WTC11 (cell line): ENCODE measurements at regions not wholly inside any gene's neighbourhood (a gene's known extent, or its start where the extent isn't known, plus 50 kb on each side); places are given as distances from the start of the nearest gene placed in this dataset.

ENCODE experiments used
- ATAC-seq: fragments of 200-7000 bp; cut with Tn5 transposase; 2 replicates; pipeline ENCODE4 v1.10.0; 2021; ENCODE audit warnings: mild to moderate bottlenecking, moderate library complexity
- CTCF ChIA-PET: fragments of 300-600 bp; sonication (Branson Sonifier 250); formaldehyde crosslinking; loops from one replicate; lab custom pipeline; 2021; ENCODE audit warnings: antibody characterized with exemption; lab: Charles Lee
- POLR2A ChIA-PET: fragments of 350-600 bp; sonication (Branson Sonifier 250); formaldehyde crosslinking; loops from one replicate; lab custom pipeline; 2021; ENCODE audit warnings: antibody characterized with exemption; lab: Charles Lee
- DNase-seq: peaks from one replicate; pipeline ENCODE4 v3.0.0; 2021; ENCODE audit warnings: low spot score
- H3K27ac Mint-ChIP-seq: 2 replicates; pipeline ENCODE4 v1.8.0; 2021; ENCODE audit warnings: mixed read lengths
- H3K27me3 Mint-ChIP-seq: 2 replicates; pipeline ENCODE4 v1.8.0; 2021; ENCODE audit warnings: low read depth, mild to moderate bottlenecking, moderate library complexity, mixed read lengths
- H3K36me3 Mint-ChIP-seq: 2 replicates; pipeline ENCODE4 v1.8.0; 2021; ENCODE audit warnings: mixed read lengths
- H3K4me1 Mint-ChIP-seq: 2 replicates; pipeline ENCODE4 v1.8.0; 2022; ENCODE audit warnings: mixed read lengths
- H3K4me3 Mint-ChIP-seq: 2 replicates; pipeline ENCODE4 v1.8.0; 2021; ENCODE audit warnings: mild to moderate bottlenecking, moderate library complexity, mixed read lengths
- H3K9me3 Mint-ChIP-seq: 2 replicates; pipeline ENCODE4 v1.8.0; 2021; ENCODE audit warnings: mixed read lengths
- AFF4 ChIP-seq: sonication (generic); formaldehyde crosslinking; IDR thresholded peaks from 2 replicates; pipeline ENCODE4 v1.8.1; 2023; ENCODE audit warnings: mild to moderate bottlenecking, missing genetic modification reagents, borderline replicate concordance
- ATF2 ChIP-seq: sonication (generic); formaldehyde crosslinking; IDR thresholded peaks from 2 replicates; pipeline ENCODE4 v1.8.1; 2022; ENCODE audit warnings: low read depth, missing genetic modification reagents, borderline replicate concordance
- CREM ChIP-seq: sonication (generic); formaldehyde crosslinking; IDR thresholded peaks from 2 replicates; pipeline ENCODE4 v1.8.1; 2022; ENCODE audit warnings: mild to moderate bottlenecking, missing genetic modification reagents, moderate library complexity
- E2F4 ChIP-seq: sonication (generic); formaldehyde crosslinking; IDR thresholded peaks from 2 replicates; pipeline ENCODE4 v1.8.1; 2022; ENCODE audit warnings: low read depth, mild to moderate bottlenecking, moderate library complexity, missing genetic modification reagents, borderline replicate concordance
- ELF4 ChIP-seq: sonication (generic); formaldehyde crosslinking; IDR thresholded peaks from 2 replicates; pipeline ENCODE4 v1.8.1; 2022; ENCODE audit warnings: low read depth, mild to moderate bottlenecking, moderate library complexity, missing genetic modification reagents
- ESRRA ChIP-seq: sonication (generic); formaldehyde crosslinking; IDR thresholded peaks from 2 replicates; pipeline ENCODE4 v1.8.1; 2022; ENCODE audit warnings: mild to moderate bottlenecking, missing genetic modification reagents, borderline replicate concordance
- GABPB1 ChIP-seq: sonication (generic); formaldehyde crosslinking; IDR thresholded peaks from 2 replicates; pipeline ENCODE4 v1.8.1; 2023; ENCODE audit warnings: mild to moderate bottlenecking, missing genetic modification reagents
- GRHL2 ChIP-seq: fragments of 250-450 bp; sonication (Bioruptor Pico); IDR thresholded peaks from 2 replicates; pipeline ENCODE4 v1.8.0; 2022; ENCODE audit warnings: mild to moderate bottlenecking, moderate library complexity; ENCODE audit not compliant: insufficient replicate concordance, severe bottlenecking
- GTF2I ChIP-seq: fragments of 250-450 bp; sonication (Bioruptor Pico); conservative IDR thresholded peaks from 2 replicates; pipeline ENCODE4 v1.4.0; 2021; ENCODE audit warnings: mild to moderate bottlenecking
- IRF2 ChIP-seq: sonication (generic); formaldehyde crosslinking; IDR thresholded peaks from 2 replicates; pipeline ENCODE4 v1.8.0; 2022; ENCODE audit warnings: low read depth, missing genetic modification reagents, borderline replicate concordance
- JUN ChIP-seq: sonication (generic); formaldehyde crosslinking; IDR thresholded peaks from 2 replicates; pipeline ENCODE4 v1.8.0; 2023; ENCODE audit warnings: mild to moderate bottlenecking, missing genetic modification reagents
- MAX ChIP-seq: sonication (generic); formaldehyde crosslinking; IDR thresholded peaks from 2 replicates; pipeline ENCODE4 v1.8.0; 2022; ENCODE audit warnings: mild to moderate bottlenecking, missing genetic modification reagents
- MXD4 ChIP-seq: fragments of 250-450 bp; sonication (Bioruptor Pico); IDR thresholded peaks from 2 replicates; pipeline ENCODE4 v1.8.0; 2021; ENCODE audit warnings: mild to moderate bottlenecking, moderate library complexity, borderline replicate concordance
- MYBL2 ChIP-seq: sonication (generic); formaldehyde crosslinking; IDR thresholded peaks from 2 replicates; pipeline ENCODE4 v1.8.1; 2023; ENCODE audit warnings: mild to moderate bottlenecking, moderate library complexity, missing genetic modification reagents
- NFATC4 ChIP-seq: fragments of 250-450 bp; sonication (Bioruptor Pico); IDR thresholded peaks from 2 replicates; pipeline ENCODE4 v1.9.0; 2021; ENCODE audit warnings: mild to moderate bottlenecking
- NFE2L1 ChIP-seq: sonication (generic); formaldehyde crosslinking; IDR thresholded peaks from 2 replicates; pipeline ENCODE4 v1.8.1; 2023; ENCODE audit warnings: missing genetic modification reagents
- NR2C2 ChIP-seq: sonication (generic); formaldehyde crosslinking; IDR thresholded peaks from 2 replicates; pipeline ENCODE4 v1.8.0; 2022; ENCODE audit warnings: mild to moderate bottlenecking, missing genetic modification reagents
- OVOL2 ChIP-seq: fragments of 250-450 bp; sonication (Bioruptor Pico); IDR thresholded peaks from 2 replicates; pipeline ENCODE4 v1.9.0; 2021; ENCODE audit warnings: mild to moderate bottlenecking, borderline replicate concordance
- TEAD1 ChIP-seq: sonication (generic); formaldehyde crosslinking; IDR thresholded peaks from 2 replicates; pipeline ENCODE4 v1.8.0; 2022; ENCODE audit warnings: mild to moderate bottlenecking, missing genetic modification reagents
- TEAD4 ChIP-seq: sonication (generic); formaldehyde crosslinking; IDR thresholded peaks from 2 replicates; pipeline ENCODE4 v1.8.0; 2022; ENCODE audit warnings: mild to moderate bottlenecking, missing genetic modification reagents
- ZBTB21 ChIP-seq: sonication (generic); formaldehyde crosslinking; IDR thresholded peaks from 2 replicates; pipeline ENCODE4 v1.8.1; 2023; ENCODE audit warnings: mild to moderate bottlenecking, missing genetic modification reagents, borderline replicate concordance
- ZNF232 ChIP-seq: sonication (generic); formaldehyde crosslinking; IDR thresholded peaks from 2 replicates; pipeline ENCODE4 v1.8.0; 2022; ENCODE audit warnings: mild to moderate bottlenecking, missing genetic modification reagents
- ZNF317 ChIP-seq: sonication (generic); formaldehyde crosslinking; IDR thresholded peaks from 2 replicates; pipeline ENCODE4 v1.8.1; 2023; ENCODE audit warnings: low read depth, mild to moderate bottlenecking, moderate library complexity, missing genetic modification reagents, borderline replicate concordance
- ZNF416 ChIP-seq: fragments of 250-450 bp; sonication (Bioruptor Pico); IDR thresholded peaks from 2 replicates; pipeline ENCODE4 v1.9.0; 2021; ENCODE audit warnings: mild to moderate bottlenecking, inconsistent platforms
- ZNF423 ChIP-seq: fragments of 250-450 bp; sonication (Bioruptor Pico); IDR thresholded peaks from 2 replicates; pipeline ENCODE4 v2.1.2; 2022; ENCODE audit warnings: mild to moderate bottlenecking, moderate library complexity
- ZNF425 ChIP-seq: fragments of 250-450 bp; sonication (Bioruptor Pico); conservative IDR thresholded peaks from 2 replicates; pipeline ENCODE4 v1.9.0; 2021; ENCODE audit warnings: mild to moderate bottlenecking

DNA sequence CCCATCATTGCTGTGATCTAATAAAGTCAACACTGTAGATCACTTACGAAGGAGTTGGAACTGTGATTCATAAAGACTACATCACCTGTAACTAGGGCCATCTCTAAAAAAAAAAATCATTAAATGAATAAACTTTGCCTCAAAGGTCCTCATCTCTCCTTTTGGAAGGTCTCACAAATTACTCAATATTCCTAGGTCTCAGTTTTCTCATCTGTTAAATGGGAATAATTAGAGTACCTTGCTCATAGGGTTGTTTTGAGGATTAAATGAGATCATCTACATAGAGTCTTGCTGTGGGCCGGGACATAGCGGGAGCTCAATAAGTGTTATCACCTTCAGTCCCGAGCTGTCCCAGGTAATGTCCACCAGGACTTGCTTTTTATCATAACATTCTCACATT, 335.1 kb upstream of the PROK2 start (continued):
- TF ChIP-seq ATF2 (no peak), ZNF416 (CRISPR knock-in tag) (no peak)

DNA sequence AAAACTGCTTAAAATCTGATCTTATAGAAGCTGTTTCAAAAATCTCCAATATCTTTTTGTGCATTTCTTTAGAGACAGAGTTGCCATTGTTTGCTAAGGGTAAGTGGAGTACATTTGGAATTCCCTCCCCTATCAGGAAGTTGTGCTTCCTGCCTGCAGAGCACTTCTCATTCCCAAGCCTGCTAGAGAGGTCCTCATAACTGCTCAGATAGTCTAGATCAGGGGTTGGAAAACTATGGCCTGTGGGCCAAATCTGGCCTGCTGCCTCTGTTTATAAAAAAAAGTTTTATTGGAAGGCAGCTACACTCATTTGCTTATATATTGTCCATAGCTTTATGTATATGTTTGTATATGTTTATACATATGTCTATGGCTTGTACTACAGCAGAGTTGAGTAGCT, 333.7 kb upstream of the PROK2 start:
- Mint-ChIP-seq H3K9me3 (no peaks in the 10 kb centered on the region; the same call in 1 of the 2 replicates), H3K27ac (no peak overlapping the region), H3K36me3 (no peaks in the 10 kb centered on the region), H3K4me3 (no peak overlapping the region), H3K4me1 (peaks cover 11% of the 10 kb centered on the region), H3K27me3 (no peaks in the 10 kb centered on the region)
- ATAC-seq (no peak), DNase-seq (no peak)
- POLR2A ChIA-PET: no interaction called here
- CTCF ChIA-PET: no interaction called here
- TF ChIP-seq MYBL2 (CRISPR knock-in tag) (no peak), ZNF425 (CRISPR knock-in tag) (no peak), JUN (no peak), ZBTB21 (CRISPR knock-in tag) (no peak), ZNF232 (CRISPR knock-in tag) (no peak), MXD4 (CRISPR knock-in tag) (no peak), GABPB1 (CRISPR knock-in tag) (no peak)

GRCh38 chr3:72116226-72116625, 331.3 kb upstream of the PROK2 start:
- CTCF ChIA-PET: no interaction called here
- no peaks in the 10 kb centered on the region for H3K27me3 Mint-ChIP-seq
- H3K9me3 Mint-ChIP-seq: no peaks in the 10 kb centered on the region
- TF ChIP-seq OVOL2 (CRISPR knock-in tag) (no peak), JUN (no peak), NFE2L1 (CRISPR knock-in tag) (no peak), TEAD1 (CRISPR knock-in tag) (no peak), ELF4 (CRISPR knock-in tag) (no peak), CREM (CRISPR knock-in tag) (no peak), ZNF423 (no peak), ESRRA (CRISPR knock-in tag) (no peak)
- H3K4me1 Mint-ChIP-seq: peaks cover 11% of the 10 kb centered on the region
- no peaks in the 10 kb centered on the region for H3K36me3 Mint-ChIP-seq
- H3K27ac Mint-ChIP-seq: no peak overlapping the region
- ATAC-seq (no peak), DNase-seq (no peak)
- H3K4me3 Mint-ChIP-seq: no peak overlapping the region
- POLR2A ChIA-PET: no interaction called here

- no peak overlapping the region for H3K27ac Mint-ChIP-seq
- peaks cover 11% of the 10 kb centered on the region for H3K4me1 Mint-ChIP-seq
- H3K36me3 Mint-ChIP-seq: no peaks in the 10 kb centered on the region
- ATAC-seq: no peak
- CTCF ChIA-PET: no interaction called here
- no peaks in the 10 kb centered on the region for H3K9me3 Mint-ChIP-seq
- H3K4me3 Mint-ChIP-seq: no peak overlapping the region
- no peak for DNase-seq
- H3K27me3 Mint-ChIP-seq: no peaks in the 10 kb centered on the region
- POLR2A ChIA-PET: no interaction called here
- TF ChIP-seq TEAD4 (CRISPR knock-in tag) (no peak), GRHL2 (CRISPR knock-in tag) (no peak), GTF2I (CRISPR knock-in tag) (no peak), NR2C2 (CRISPR knock-in tag) (no peak), ZNF317 (CRISPR knock-in tag) (no peak), MAX (CRISPR knock-in tag) (no peak), E2F4 (CRISPR knock-in tag) (no peak), AFF4 (no peak), IRF2 (CRISPR knock-in tag) (no peak), NFATC4 (CRISPR knock-in tag) (no peak), ZNF232 (CRISPR knock-in tag) (no peak)
Measured at GRCh38 chr3:72115307-72115706, 330.4 kb upstream of the PROK2 start.
